K562 (cell line): ENCODE measurements at regions not wholly inside any gene's neighbourhood (a gene's known extent, or its start where the extent isn't known, plus 50 kb on each side); places are given as distances from the start of the nearest gene placed in this dataset.

ENCODE experiments used
- ATAC-seq: fragments of 200-7000 bp; cut with Tn5 transposase; 3 replicates; pipeline ENCODE4 v1.9.1; 2020; ENCODE audit warnings: moderate library complexity
- BruUV-seq: library from RNA; stranded (reverse); fragments of 400-500 nt; replicated peaks from 2 replicates; lab custom pipeline; 2021; lab: Mats Ljungman, UMichigan
- CTCF ChIA-PET: fragments of 300-600 bp; formaldehyde crosslinking; extraction: SDS; loops from one replicate; lab custom pipeline; 2021; ENCODE audit warnings: low intra/inter-chr PET ratio; lab: Yijun Ruan, JAX
- POLR2A ChIA-PET: fragments of 300-600, 350-650 bp; sonication (Branson Sonifier 250); formaldehyde crosslinking; extraction: SDS; loops from one replicate; lab custom pipeline; 2021; ENCODE audit warnings: antibody characterized with exemption, inconsistent platforms; lab: Yijun Ruan, JAX
- DNase-seq, 4 experiments: peaks; one replicate each; pipeline versions ENCODE4 v3.0.0 to v3.0.0-alpha.2; 2011 to 2018; ENCODE audit warnings: low spot score in 3 of 4, mixed read lengths in 3 of 4; ENCODE audit errors: extremely low read depth in 1 of 4
- FAIRE-seq: peaks from 2 replicates; lab custom pipeline; 2011; peaks lifted over from hg19 to GRCh38; lab: Jason Lieb, UNC
- H2AFZ ChIP-seq: 2 replicates; pipeline ENCODE4 v1.6.0; 2011; ENCODE audit warnings: low read depth, low read length, control low read depth, inconsistent platforms
- H3K27ac ChIP-seq: fragments of 200-600 bp; 3 replicates; pipeline ENCODE4 v1.8.0; 2011; ENCODE audit warnings: low read depth, mild to moderate bottlenecking, control low read depth, inconsistent platforms, low read length, moderate library complexity, mixed read lengths; ENCODE audit errors: extremely low read depth
- H3K27me3 ChIP-seq, 2 experiments: fragments of 300-600 bp in 1 of 2; 2 replicates in 1 of 2; 3 replicates in 1 of 2; pipeline versions ENCODE4 v1.6.0 to v1.8.0; 2011; ENCODE audit warnings: inconsistent platforms in 2 of 2, low read length in 2 of 2, mild to moderate bottlenecking in 1 of 2, mixed read lengths in 1 of 2, moderate library complexity in 1 of 2; ENCODE audit not compliant: control insufficient read depth in 2 of 2, insufficient read depth in 2 of 2
- H3K36me3 ChIP-seq: fragments of 300-600 bp; 3 replicates; pipeline ENCODE4 v1.8.0; 2011; ENCODE audit warnings: mild to moderate bottlenecking, low read length, inconsistent platforms; ENCODE audit not compliant: control insufficient read depth, insufficient read depth
- H3K4me1 ChIP-seq, 2 experiments: fragments of 200-600 bp in 1 of 2; replicated peaks in 1 of 2; 2 replicates in 1 of 2; 3 replicates in 1 of 2; pipeline versions ENCODE4 v1.5.1 to v1.8.0; 2011; ENCODE audit warnings: inconsistent platforms in 2 of 2, low read length in 2 of 2, mild to moderate bottlenecking in 1 of 2, mixed read lengths in 1 of 2, moderate library complexity in 1 of 2; ENCODE audit not compliant: control insufficient read depth in 2 of 2, insufficient read depth in 2 of 2
- H3K4me2 ChIP-seq: 2 replicates; pipeline ENCODE4 v1.6.1; 2011; ENCODE audit warnings: low read length, control low read depth, inconsistent platforms, mixed read lengths; ENCODE audit not compliant: insufficient read depth
- H3K4me3 ChIP-seq: fragments of 200-600 bp; sonication (generic), shearing (Covaris generic); 2 replicates; pipeline ENCODE4 v1.5.1; 2016; ENCODE audit warnings: control low read depth, inconsistent platforms
- H3K79me2 ChIP-seq: fragments of 200-600 bp; 3 replicates; pipeline ENCODE4 v1.8.0; 2011; ENCODE audit warnings: low read length, inconsistent platforms; ENCODE audit not compliant: control insufficient read depth, insufficient read depth
- H3K9ac ChIP-seq, 2 experiments: 2 replicates each; pipeline versions ENCODE4 v1.6.0 to v1.6.1; 2011; ENCODE audit warnings: low read depth in 2 of 2, low read length in 2 of 2, control low read depth in 1 of 2, inconsistent platforms in 1 of 2, mild to moderate bottlenecking in 1 of 2, mixed read lengths in 1 of 2; ENCODE audit not compliant: insufficient read depth in 1 of 2
- H3K9me1 ChIP-seq: one replicate; pipeline ENCODE4 v1.6.0; 2011; ENCODE audit warnings: inconsistent platforms, mild to moderate bottlenecking, low read length, moderate library complexity; ENCODE audit not compliant: control insufficient read depth, insufficient read depth
- H3K9me3 ChIP-seq: replicated peaks from 2 replicates; pipeline ENCODE4 v1.5.1; 2011; ENCODE audit warnings: low read depth, low read length, inconsistent platforms; ENCODE audit not compliant: control insufficient read depth, insufficient read depth
- H4K20me1 ChIP-seq: replicated peaks from 2 replicates; pipeline ENCODE4 v1.6.1; 2011; ENCODE audit warnings: low read length, inconsistent platforms, mixed read lengths; ENCODE audit not compliant: control insufficient read depth, insufficient read depth
- ATF6 ChIP-seq: sonication (generic); formaldehyde crosslinking; IDR thresholded peaks from 2 replicates; pipeline ENCODE4 v1.4.0; 2020; ENCODE audit warnings: mild to moderate bottlenecking, missing genetic modification reagents
- ETV1 ChIP-seq: fragments of 450-650 bp; conservative IDR thresholded peaks from 2 replicates; pipeline ENCODE4 v1.6.1; 2016; ENCODE audit warnings: missing genetic modification characterization, control low read depth, low read depth, missing compliant biosample characterization
- MLX ChIP-seq, 2 experiments: fragments of 450-650 bp in 1 of 2; sonication (generic) in 1 of 2; formaldehyde crosslinking; conservative IDR thresholded peaks; 2 replicates each; pipeline versions ENCODE4 v1.4.0 to v1.8.1; 2020 to 2022; ENCODE audit warnings: mild to moderate bottlenecking in 1 of 2, missing genetic modification reagents in 1 of 2
- NCOA1 ChIP-seq: fragments of 450-650 bp; IDR thresholded peaks from 2 replicates; pipeline ENCODE4 v1.6.1; 2016; ENCODE audit warnings: low read depth
- SMAD4 ChIP-seq: fragments of 250-450 bp; sonication (Bioruptor Pico); conservative IDR thresholded peaks from 2 replicates; pipeline ENCODE4 v1.8.0; 2021; ENCODE audit warnings: inconsistent platforms, mild to moderate bottlenecking, moderate library complexity
- USF1 ChIP-seq: sonication (generic); formaldehyde crosslinking; IDR thresholded peaks from 2 replicates; pipeline ENCODE4 v1.9.0; 2022; ENCODE audit warnings: mild to moderate bottlenecking, missing genetic modification reagents
- WGBS: fragments of 100-300 bp; shearing (Covaris generic); methylation state at CpG from one replicate; pipeline ENCODE4 v1.1.6; 2016; ENCODE audit warnings: low coverage, mixed read lengths; ENCODE audit not compliant: insufficient coverage; ENCODE audit errors: missing lambda C conversion rate; 5-methylcytosine and 5-hydroxymethylcytosine counted together
- in situ Hi-C: fragments of 300-500 bp; cut with MboI; formaldehyde crosslinking; loops from 4 replicates; pipeline ENCODE4 v1.15.0; 2018; ENCODE audit warnings: inconsistent platforms, mixed read lengths
- intact Hi-C: fragments of 100-400 bp; cut with micrococcal nuclease; formaldehyde crosslinking; loops from 2 replicates; pipeline ENCODE4 v1.14.2; 2022

GRCh38 chr12:87679251-87679650 lies 349.9 kb downstream of the C12orf50 start:
- Histone ChIP-seq H3K4me2 (no peak overlapping the region), H3K79me2 (no peaks in the 10 kb centered on the region), H3K9ac (no peak overlapping the region), H3K4me3 (no peak overlapping the region), H3K36me3 (no peaks in the 10 kb centered on the region), H3K27ac (no peak overlapping the region), H4K20me1 (no peaks in the 10 kb centered on the region), H2AFZ (no peak overlapping the region), H3K9me3 (no peaks in the 10 kb centered on the region), H3K4me1 (no peaks in the 10 kb centered on the region), H3K27me3 (no peaks in the 10 kb centered on the region), H3K9me1 (no peaks in the 10 kb centered on the region)
- no peak for TF ChIP-seq USF1 (CRISPR knock-in tag)
- no peak for TF ChIP-seq SMAD4 (CRISPR knock-in tag)
- no peak for TF ChIP-seq MLX (CRISPR knock-in tag; conservative IDR thresholded peaks at IDR 0.05)
- TF ChIP-seq ATF6 (CRISPR knock-in tag), result no peak
- TF ChIP-seq NCOA1, result no peak
- TF ChIP-seq ETV1, result no peak
- in situ Hi-C loops, result no loop called here
- POLR2A ChIA-PET, result no interaction called here
- no peak for FAIRE-seq
- 0% methylated on average over 2 of the region's 2 CpGs for WGBS
- no peak for ATAC-seq
- intact Hi-C loops, result no loop called here
- BruUV-seq, result no TSS peak
- CTCF ChIA-PET, result no interaction called here
- no peak for DNase-seq
